GM12892 (cell line): ENCODE measurements at regions not wholly inside any gene's neighbourhood (a gene's known extent, or its start where the extent isn't known, plus 50 kb on each side); places are given as distances from the start of the nearest gene placed in this dataset.

ENCODE experiments used
- POLR2A ChIP-seq: IDR thresholded peaks from 2 replicates; pipeline ENCODE4 v1.6.1; 2011; ENCODE audit warnings: low read depth, low read length, control low read depth
- POLR2AphosphoS5 ChIP-seq: IDR thresholded peaks from 2 replicates; pipeline ENCODE4 v1.6.1; 2011; ENCODE audit warnings: low read depth, low read length, control low read depth
- TAF1 ChIP-seq: IDR thresholded peaks from 2 replicates; pipeline ENCODE4 v1.6.1; 2011; ENCODE audit warnings: low read depth, mild to moderate bottlenecking, control low read depth, low read length, borderline replicate concordance

- no peak for TF ChIP-seq POLR2AphosphoS5
- TF ChIP-seq POLR2A, result no peak
- no peak for TF ChIP-seq TAF1
These were observed 117.4 kb downstream of the IER5 start for GRCh38 chr1:181205901-181206300.
